HG02571 (cell line): ENCODE measurements at regions not wholly inside any gene's neighbourhood (a gene's known extent, or its start where the extent isn't known, plus 50 kb on each side); places are given as distances from the start of the nearest gene placed in this dataset.

ENCODE experiments used
- ATAC-seq: cut with Tn5 transposase; IDR thresholded peaks from one replicate; pipeline ENCODE4 v1.9.1; 2021; ENCODE audit warnings: mild to moderate bottlenecking, moderate library complexity; ENCODE audit not compliant: unreplicated experiment

GRCh38 chr18:37762076-37762621 lies 196.6 kb upstream of the CELF4 start:
- ATAC-seq: no peak

GRCh38 chr18:37754141-37754540 lies 188.5 kb upstream of the CELF4 start:
- no peak for ATAC-seq

GRCh38 chr18:37742436-37742835 lies 176.8 kb upstream of the CELF4 start:
- no peak for ATAC-seq

GRCh38 chr18:37741032-37741623 lies 175.5 kb upstream of the CELF4 start:
- ATAC-seq: no peak

- no peak for ATAC-seq
These were observed 168.8 kb upstream of the CELF4 start for GRCh38 chr18:37734406-37734805.

GRCh38 chr18:37729716-37730115 lies 164.1 kb upstream of the CELF4 start:
- no peak for ATAC-seq

- no peak for ATAC-seq
These were observed 158.6 kb upstream of the CELF4 start for GRCh38 chr18:37724206-37724605.

- no peak for ATAC-seq
These were observed 156.2 kb upstream of the CELF4 start for GRCh38 chr18:37721544-37722522.

GRCh38 chr18:37720663-37721062 lies 155.1 kb upstream of the CELF4 start:
- ATAC-seq: no peak

- ATAC-seq: no peak
These were observed 152.1 kb upstream of the CELF4 start for GRCh38 chr18:37717656-37718055.

- ATAC-seq: no peak
These were observed 151.5 kb upstream of the CELF4 start for GRCh38 chr18:37717098-37717497.

GRCh38 chr18:37716106-37716735 lies 150.6 kb upstream of the CELF4 start:
- no peak for ATAC-seq

- no peak for ATAC-seq
These were observed 149.1 kb upstream of the CELF4 start for GRCh38 chr18:37714691-37715090.

- no peak for ATAC-seq
These were observed 147.2 kb upstream of the CELF4 start for GRCh38 chr18:37712776-37713175.

GRCh38 chr18:37711766-37712505 lies 146.3 kb upstream of the CELF4 start:
- no peak for ATAC-seq

- ATAC-seq: no peak
These were observed 145.1 kb upstream of the CELF4 start for GRCh38 chr18:37710726-37711125.

- ATAC-seq: no peak
These were observed 144.1 kb upstream of the CELF4 start for GRCh38 chr18:37709740-37710139.

GRCh38 chr18:37705016-37705415 lies 139.4 kb upstream of the CELF4 start:
- ATAC-seq: no peak

- no peak for ATAC-seq
These were observed 137.2 kb upstream of the CELF4 start for GRCh38 chr18:37702841-37703240.

GRCh38 chr18:37701967-37702366 lies 136.4 kb upstream of the CELF4 start:
- ATAC-seq: no peak

GRCh38 chr18:37698508-37699040 lies 133.0 kb upstream of the CELF4 start:
- ATAC-seq: no peak
